Endothelial cell of umbilical vein (primary cell): ENCODE measurements at regions not wholly inside any gene's neighbourhood (a gene's known extent, or its start where the extent isn't known, plus 50 kb on each side); places are given as distances from the start of the nearest gene placed in this dataset.

ENCODE experiments used
- BruUV-seq: library from RNA; stranded (reverse); fragments of 400-500 nt; replicated peaks from 2 replicates; lab custom pipeline; 2021; lab: Mats Ljungman, UMichigan
- CTCF ChIA-PET: fragments of 300-600, 350-600 bp; sonication (Branson Sonifier 250); formaldehyde crosslinking; loops from one replicate; lab custom pipeline; 2021; ENCODE audit warnings: antibody characterized with exemption, inconsistent platforms; lab: Charles Lee
- POLR2A ChIA-PET: fragments of 300-600, 350-600 bp; sonication (Branson Sonifier 250); formaldehyde crosslinking; loops from one replicate; lab custom pipeline; 2021; ENCODE audit warnings: antibody characterized with exemption, inconsistent platforms; lab: Charles Lee
- DNase-seq: peaks from one replicate; pipeline ENCODE4 v3.0.0-alpha.2; 2011; ENCODE audit warnings: low read depth, low spot score
- FAIRE-seq: peaks from 2 replicates; lab custom pipeline; 2011; peaks lifted over from hg19 to GRCh38; lab: Jason Lieb, UNC
- H2AFZ ChIP-seq: 2 replicates; pipeline ENCODE4 v1.6.0; 2012; ENCODE audit warnings: low read depth, low read length, control low read depth, inconsistent platforms
- H3K27ac ChIP-seq: 2 replicates; pipeline ENCODE4 v1.5.1; 2011; ENCODE audit warnings: low read depth, mild to moderate bottlenecking, control low read depth, low read length, moderate library complexity; ENCODE audit not compliant: insufficient read depth
- H3K27me3 ChIP-seq, 2 experiments: 2 replicates each; pipeline versions ENCODE4 v1.6.0 to v1.6.1; 2011; ENCODE audit warnings: low read length in 2 of 2, mixed read lengths in 1 of 2; ENCODE audit not compliant: control insufficient read depth in 2 of 2, insufficient read depth in 2 of 2
- H3K36me3 ChIP-seq, 2 experiments: 2 replicates in 1 of 2; 3 replicates in 1 of 2; pipeline ENCODE4 v1.5.1; 2011; ENCODE audit warnings: low read length in 2 of 2, mild to moderate bottlenecking in 1 of 2, moderate library complexity in 1 of 2; ENCODE audit not compliant: control insufficient read depth in 2 of 2, insufficient read depth in 2 of 2; ENCODE audit errors: extremely low read depth in 1 of 2
- H3K4me1 ChIP-seq: 3 replicates; pipeline ENCODE4 v1.5.1; 2011; ENCODE audit warnings: mild to moderate bottlenecking, low read length; ENCODE audit not compliant: control insufficient read depth, insufficient read depth; ENCODE audit errors: extremely low read depth
- H3K4me2 ChIP-seq: 2 replicates; pipeline ENCODE4 v1.6.1; 2011; ENCODE audit warnings: low read length, control low read depth, mixed read lengths; ENCODE audit not compliant: insufficient read depth
- H3K4me3 ChIP-seq, 3 experiments: fragments of 200-600 bp in 1 of 3; sonication (generic), shearing (Covaris generic) in 1 of 3; replicated peaks in 1 of 3; 2 replicates each; pipeline ENCODE4 v1.5.1; 2011 to 2016; ENCODE audit warnings: control low read depth in 3 of 3, low read length in 3 of 3, mild to moderate bottlenecking in 2 of 3, inconsistent platforms in 1 of 3, low read depth in 1 of 3, moderate library complexity in 1 of 3; ENCODE audit not compliant: insufficient read depth in 1 of 3
- H3K79me2 ChIP-seq: 2 replicates; pipeline ENCODE4 v1.6.0; 2012; ENCODE audit warnings: low read length, inconsistent platforms; ENCODE audit not compliant: control insufficient read depth, insufficient read depth
- H3K9ac ChIP-seq: replicated peaks from 2 replicates; pipeline ENCODE3; 2011; ENCODE audit warnings: low read length, control low read depth; ENCODE audit not compliant: insufficient read depth; ENCODE audit errors: extremely low read depth
- H3K9me1 ChIP-seq: replicated peaks from 3 replicates; pipeline ENCODE4 v1.6.0; 2011; ENCODE audit warnings: mild to moderate bottlenecking, low read length; ENCODE audit not compliant: control insufficient read depth, insufficient read depth; ENCODE audit errors: extremely low read depth
- H3K9me3 ChIP-seq: replicated peaks from 2 replicates; pipeline ENCODE4 v1.5.1; 2012; ENCODE audit warnings: low read length, inconsistent platforms; ENCODE audit not compliant: control insufficient read depth, insufficient read depth
- H4K20me1 ChIP-seq: replicated peaks from 2 replicates; pipeline ENCODE3; 2011; ENCODE audit warnings: mild to moderate bottlenecking, low read length; ENCODE audit not compliant: control insufficient read depth, insufficient read depth; ENCODE audit errors: extremely low read depth
- EZH2 ChIP-seq: IDR thresholded peaks from 2 replicates; pipeline ENCODE4 v1.6.1; 2012; ENCODE audit warnings: borderline replicate concordance, low read depth, mild to moderate bottlenecking, moderate library complexity, low read length, inconsistent platforms; ENCODE audit not compliant: severe bottlenecking
- FOS ChIP-seq: IDR thresholded peaks from 2 replicates; pipeline ENCODE4 v1.6.1; 2011; ENCODE audit warnings: mild to moderate bottlenecking, low read length, moderate library complexity, borderline replicate concordance; ENCODE audit not compliant: insufficient read depth
- GATA2 ChIP-seq: IDR thresholded peaks from 2 replicates; pipeline ENCODE4 v1.7.0; 2011; ENCODE audit warnings: low read depth, mild to moderate bottlenecking, moderate library complexity, mixed read lengths, low read length; ENCODE audit not compliant: insufficient read length, insufficient read depth
- JUN ChIP-seq: IDR thresholded peaks from 2 replicates; pipeline ENCODE4 v1.6.1; 2011; ENCODE audit warnings: borderline replicate concordance, low read depth; ENCODE audit not compliant: insufficient read length, insufficient read depth
- MAX ChIP-seq: IDR thresholded peaks from 2 replicates; pipeline ENCODE4 v1.6.1; 2011; ENCODE audit not compliant: insufficient read depth, insufficient read length
- MYC ChIP-seq: IDR thresholded peaks from one replicate; pipeline ENCODE4 v1.6.1; 2011; ENCODE audit warnings: mild to moderate bottlenecking, low read depth, low read length
- POLR2A ChIP-seq: IDR thresholded peaks from 2 replicates; pipeline ENCODE4 v1.6.1; 2012; ENCODE audit warnings: low read depth, mild to moderate bottlenecking, control low read depth, low read length
- POLR2AphosphoS5 ChIP-seq: IDR thresholded peaks from 2 replicates; pipeline ENCODE4 v1.6.1; 2012; ENCODE audit warnings: low read depth, mild to moderate bottlenecking, control low read depth, low read length, moderate library complexity; ENCODE audit not compliant: insufficient read depth
- dilution Hi-C: fragments of 300-500 bp; cut with MboI; formaldehyde crosslinking; loops from one replicate; pipeline ENCODE4 v1.15.0; 2019; ENCODE audit warnings: low sequenced_read_pairs; ENCODE audit not compliant: extremely low pct_ligation_motif_present
- intact Hi-C: fragments of 100-400 bp; cut with micrococcal nuclease; formaldehyde crosslinking; loops from one replicate; pipeline ENCODE4 v1.10.0; 2022
- TF ChIP-seq, protein P1 (sequence below), 2 donors: IDR thresholded peaks; 1 replicate in 1 of 2; 2 replicates in 1 of 2; pipeline ENCODE4 v1.5.1; 2011; ENCODE audit warnings: low read length in 2 of 2, mild to moderate bottlenecking in 2 of 2, moderate library complexity in 2 of 2, control low read depth in 1 of 2, inconsistent platforms in 1 of 2, low read depth in 1 of 2; ENCODE audit not compliant: insufficient read depth in 1 of 2; ENCODE audit errors: extremely low read depth in 1 of 2

GRCh38 chr13:59279028-59279427 is 884.7 kb downstream of the DIAPH3 start:
- no peaks in the 10 kb centered on the region for H3K79me2 ChIP-seq
- H3K4me2 ChIP-seq: no peak overlapping the region
- H3K9me1 ChIP-seq: no peaks in the 10 kb centered on the region
- H3K4me3 ChIP-seq: no peak overlapping the region
- H3K36me3 ChIP-seq: no peaks in the 10 kb centered on the region
- CTCF ChIA-PET: interaction anchor here (1.2 to 1.5 kb wide), 2 partner anchors 8 to 10 kb away, joined by 3 to 9 read pairs; no protein-coding TSS in a partner anchor
- intact Hi-C loops (no loop called here), dilution Hi-C loops (no loop called here)
- DNase-seq: no peak
- no peaks in the 10 kb centered on the region for H4K20me1 ChIP-seq
- BruUV-seq: no TSS peak
- no peaks in the 10 kb centered on the region for H3K9me3 ChIP-seq
- peak overlapping the region; percentile 57 for H2AFZ ChIP-seq
- peaks cover 12% of the 10 kb centered on the region for H3K4me1 ChIP-seq
- POLR2A ChIA-PET: no interaction called here
- FAIRE-seq: no peak
- H3K27me3 ChIP-seq: no peaks in the 10 kb centered on the region
- no peak overlapping the region for H3K9ac ChIP-seq
- TF ChIP-seq MAX: no peak
- no peak for TF ChIP-seq POLR2AphosphoS5
- TF ChIP-seq, protein P1, sequence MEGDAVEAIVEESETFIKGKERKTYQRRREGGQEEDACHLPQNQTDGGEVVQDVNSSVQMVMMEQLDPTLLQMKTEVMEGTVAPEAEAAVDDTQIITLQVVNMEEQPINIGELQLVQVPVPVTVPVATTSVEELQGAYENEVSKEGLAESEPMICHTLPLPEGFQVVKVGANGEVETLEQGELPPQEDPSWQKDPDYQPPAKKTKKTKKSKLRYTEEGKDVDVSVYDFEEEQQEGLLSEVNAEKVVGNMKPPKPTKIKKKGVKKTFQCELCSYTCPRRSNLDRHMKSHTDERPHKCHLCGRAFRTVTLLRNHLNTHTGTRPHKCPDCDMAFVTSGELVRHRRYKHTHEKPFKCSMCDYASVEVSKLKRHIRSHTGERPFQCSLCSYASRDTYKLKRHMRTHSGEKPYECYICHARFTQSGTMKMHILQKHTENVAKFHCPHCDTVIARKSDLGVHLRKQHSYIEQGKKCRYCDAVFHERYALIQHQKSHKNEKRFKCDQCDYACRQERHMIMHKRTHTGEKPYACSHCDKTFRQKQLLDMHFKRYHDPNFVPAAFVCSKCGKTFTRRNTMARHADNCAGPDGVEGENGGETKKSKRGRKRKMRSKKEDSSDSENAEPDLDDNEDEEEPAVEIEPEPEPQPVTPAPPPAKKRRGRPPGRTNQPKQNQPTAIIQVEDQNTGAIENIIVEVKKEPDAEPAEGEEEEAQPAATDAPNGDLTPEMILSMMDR (IDR thresholded peaks at IDR 0.05; ENCODE audit: extremely low read depth in 1 of 2, insufficient read depth in 1 of 2, low read depth in 1 of 2, low read length in 2 of 2): no peak
- TF ChIP-seq EZH2: no peak
- no peak for TF ChIP-seq POLR2A
- TF ChIP-seq MYC: no peak
- TF ChIP-seq FOS: no peak
- TF ChIP-seq JUN: no peak
- no peak for TF ChIP-seq GATA2
- no peak overlapping the region for H3K27ac ChIP-seq
